PC-9 (cell line): ENCODE measurements at regions not wholly inside any gene's neighbourhood (a gene's known extent, or its start where the extent isn't known, plus 50 kb on each side); places are given as distances from the start of the nearest gene placed in this dataset.

ENCODE experiments used
- BruUV-seq: library from RNA; stranded (reverse); fragments of 400-500 nt; replicated peaks from 2 replicates; lab custom pipeline; 2021; lab: Mats Ljungman, UMichigan
- CTCF ChIA-PET: fragments of 300-600 bp; sonication (Branson Sonifier 250); formaldehyde crosslinking; loops from one replicate; lab custom pipeline; 2022; ENCODE audit warnings: antibody characterized with exemption; lab: Charles Lee
- POLR2A ChIA-PET: fragments of 300-600 bp; sonication (Branson Sonifier 250); formaldehyde crosslinking; loops from one replicate; lab custom pipeline; 2022; ENCODE audit warnings: antibody characterized with exemption; ENCODE audit not compliant: unreplicated experiment; lab: Charles Lee
- DNase-seq, 2 experiments: peaks; one replicate each; pipeline versions ENCODE4 v3.0.0 to v3.0.0-alpha.2; 2015 to 2022; ENCODE audit warnings: mixed read lengths in 1 of 2
- H2AFZ ChIP-seq: fragments of 200-600 bp; sonication (generic); 2 replicates; pipeline ENCODE4 v1.8.1; 2017; ENCODE audit warnings: antibody characterized with exemption
- H3F3A ChIP-seq: fragments of 200-600 bp; sonication (generic); 2 replicates; pipeline ENCODE4 v1.8.1; 2017; ENCODE audit warnings: antibody characterized with exemption, mild to moderate bottlenecking, low read depth; ENCODE audit not compliant: insufficient read depth
- H3K27ac ChIP-seq: fragments of 200-600 bp; sonication (generic); 2 replicates; pipeline ENCODE4 v1.6.1; 2016; ENCODE audit warnings: mixed run types
- H3K27me3 ChIP-seq: fragments of 200-600 bp; sonication (generic); 2 replicates; pipeline ENCODE4 v1.6.1; 2016; ENCODE audit warnings: low read depth, mixed run types; ENCODE audit not compliant: insufficient read depth
- H3K36me3 ChIP-seq: fragments of 200-600 bp; sonication (generic); 2 replicates; pipeline ENCODE4 v1.6.1; 2016; ENCODE audit warnings: low read depth, mixed run types
- H3K4me1 ChIP-seq: fragments of 200-600 bp; sonication (generic); replicated peaks from 2 replicates; pipeline ENCODE4 v1.6.1; 2016; ENCODE audit warnings: mixed run types; ENCODE audit not compliant: insufficient read depth
- H3K4me2 ChIP-seq: fragments of 200-600 bp; sonication (generic); 2 replicates; pipeline ENCODE4 v1.6.1; 2017; ENCODE audit warnings: mixed run types
- H3K4me3 ChIP-seq: fragments of 200-600 bp; sonication (generic); 2 replicates; pipeline ENCODE4 v1.6.1; 2016; ENCODE audit warnings: mixed run types
- H3K79me2 ChIP-seq: fragments of 200-600 bp; sonication (generic); 2 replicates; pipeline ENCODE4 v1.6.1; 2017; ENCODE audit warnings: low read depth, mixed run types
- H3K9me2 ChIP-seq: fragments of 200-600 bp; sonication (generic); 2 replicates; pipeline ENCODE4 v1.8.1; 2017; ENCODE audit warnings: mild to moderate bottlenecking; ENCODE audit not compliant: insufficient read depth
- H3K9me3 ChIP-seq: fragments of 200-600 bp; sonication (generic); 2 replicates; pipeline ENCODE4 v1.8.1; 2016; ENCODE audit warnings: low read depth; ENCODE audit not compliant: insufficient read depth
- H4K20me1 ChIP-seq: fragments of 200-600 bp; sonication (generic); 2 replicates; pipeline ENCODE4 v1.8.1; 2017; ENCODE audit not compliant: insufficient read depth
- EZH2 ChIP-seq: fragments of 200-600 bp; sonication (generic); IDR thresholded peaks from 2 replicates; pipeline ENCODE4 v1.8.0; 2017; ENCODE audit warnings: antibody characterized with exemption, low read depth
- intact Hi-C: fragments of 100-400 bp; cut with micrococcal nuclease; formaldehyde crosslinking; loops from one replicate; pipeline ENCODE4 v1.10.0; 2022; ENCODE audit not compliant: unreplicated experiment
- TF ChIP-seq, protein P1 (sequence below): fragments of 200-600 bp; sonication (generic); conservative IDR thresholded peaks from 2 replicates; pipeline ENCODE4 v1.6.1; 2017; ENCODE audit warnings: mixed run types, antibody characterized with exemption, mild to moderate bottlenecking, moderate library complexity

GRCh38 chr12:83224012-83224411, 537.3 kb downstream of the TMTC2 start:
- no peaks in the 10 kb centered on the region for H3K27me3 ChIP-seq
- H3K27ac ChIP-seq = no peak overlapping the region
- H3K4me1 ChIP-seq = no peaks in the 10 kb centered on the region
- no TSS peak for BruUV-seq
- POLR2A ChIA-PET = no interaction called here
- CTCF ChIA-PET = no interaction called here
- no peak overlapping the region for H3K4me2 ChIP-seq
- H3K79me2 ChIP-seq = no peaks in the 10 kb centered on the region
- H3K9me3 ChIP-seq = no peaks in the 10 kb centered on the region
- no peak for DNase-seq
- H3K36me3 ChIP-seq = no peaks in the 10 kb centered on the region
- no peaks in the 10 kb centered on the region for H3F3A ChIP-seq
- intact Hi-C loops = no loop called here
- H4K20me1 ChIP-seq = no peaks in the 10 kb centered on the region
- no peaks in the 10 kb centered on the region for H3K9me2 ChIP-seq
- TF ChIP-seq EZH2 = no peak
- TF ChIP-seq, protein P1, sequence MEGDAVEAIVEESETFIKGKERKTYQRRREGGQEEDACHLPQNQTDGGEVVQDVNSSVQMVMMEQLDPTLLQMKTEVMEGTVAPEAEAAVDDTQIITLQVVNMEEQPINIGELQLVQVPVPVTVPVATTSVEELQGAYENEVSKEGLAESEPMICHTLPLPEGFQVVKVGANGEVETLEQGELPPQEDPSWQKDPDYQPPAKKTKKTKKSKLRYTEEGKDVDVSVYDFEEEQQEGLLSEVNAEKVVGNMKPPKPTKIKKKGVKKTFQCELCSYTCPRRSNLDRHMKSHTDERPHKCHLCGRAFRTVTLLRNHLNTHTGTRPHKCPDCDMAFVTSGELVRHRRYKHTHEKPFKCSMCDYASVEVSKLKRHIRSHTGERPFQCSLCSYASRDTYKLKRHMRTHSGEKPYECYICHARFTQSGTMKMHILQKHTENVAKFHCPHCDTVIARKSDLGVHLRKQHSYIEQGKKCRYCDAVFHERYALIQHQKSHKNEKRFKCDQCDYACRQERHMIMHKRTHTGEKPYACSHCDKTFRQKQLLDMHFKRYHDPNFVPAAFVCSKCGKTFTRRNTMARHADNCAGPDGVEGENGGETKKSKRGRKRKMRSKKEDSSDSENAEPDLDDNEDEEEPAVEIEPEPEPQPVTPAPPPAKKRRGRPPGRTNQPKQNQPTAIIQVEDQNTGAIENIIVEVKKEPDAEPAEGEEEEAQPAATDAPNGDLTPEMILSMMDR = no peak
- no peak overlapping the region for H2AFZ ChIP-seq
- H3K4me3 ChIP-seq = no peak overlapping the region

DNA sequence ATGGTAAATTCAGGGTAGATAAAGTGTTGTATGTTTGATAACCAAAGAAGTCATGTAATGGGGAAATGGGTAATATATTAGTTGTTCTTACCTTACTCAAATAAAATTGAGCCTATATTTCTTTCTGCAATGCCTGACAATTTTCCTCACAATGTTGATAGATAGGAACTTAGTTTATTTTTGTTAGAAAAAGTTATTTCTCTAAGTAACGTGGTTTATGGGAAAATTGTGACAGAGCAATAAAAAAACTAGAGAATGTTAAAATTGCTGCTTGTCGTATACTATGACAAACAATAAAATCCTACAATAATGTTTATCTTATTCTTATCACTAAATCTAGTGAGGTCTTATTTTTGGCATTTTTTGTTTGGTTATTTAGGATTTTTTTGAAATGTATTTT, 534.1 kb downstream of the TMTC2 start:
- TF ChIP-seq EZH2 = no peak
- TF ChIP-seq, protein P1 = no peak
- no peak overlapping the region for H3K27ac ChIP-seq
- H3F3A ChIP-seq = no peaks in the 10 kb centered on the region
- no peak overlapping the region for H2AFZ ChIP-seq
- H3K4me1 ChIP-seq = no peaks in the 10 kb centered on the region
- intact Hi-C loops = no loop called here
- H3K9me2 ChIP-seq = no peaks in the 10 kb centered on the region
- no peaks in the 10 kb centered on the region for H3K27me3 ChIP-seq
- no peaks in the 10 kb centered on the region for H3K36me3 ChIP-seq
- ChIA-PET POLR2A (no interaction called here), CTCF (no interaction called here)
- no TSS peak for BruUV-seq
- H3K4me3 ChIP-seq = no peak overlapping the region
- no peaks in the 10 kb centered on the region for H3K9me3 ChIP-seq
- H3K79me2 ChIP-seq = no peaks in the 10 kb centered on the region
- no peak for DNase-seq
- H4K20me1 ChIP-seq = no peaks in the 10 kb centered on the region
- H3K4me2 ChIP-seq = no peak overlapping the region

- no TSS peak for BruUV-seq
- H3K4me2 ChIP-seq = no peak overlapping the region
- H3K4me1 ChIP-seq = no peaks in the 10 kb centered on the region
- no peaks in the 10 kb centered on the region for H3K36me3 ChIP-seq
- no peaks in the 10 kb centered on the region for H3K27me3 ChIP-seq
- H3K79me2 ChIP-seq = no peaks in the 10 kb centered on the region
- no peaks in the 10 kb centered on the region for H3K9me3 ChIP-seq
- H3K9me2 ChIP-seq = 0 out of 2 replicates have a peak, but pooled peaks cover 5% of the 10 kb centered on the region
- no peak for DNase-seq
- intact Hi-C loops = no loop called here
- no peaks in the 10 kb centered on the region for H3F3A ChIP-seq
- CTCF ChIA-PET = interaction anchor here (0.7 kb wide), 1 partner anchor 1081 kb away, joined by 4 read pairs; no protein-coding TSS in a partner anchor
- no peak overlapping the region for H3K4me3 ChIP-seq
- no peak overlapping the region for H3K27ac ChIP-seq
- TF ChIP-seq, protein P1 = no peak
- POLR2A ChIA-PET = no interaction called here
- no peaks in the 10 kb centered on the region for H4K20me1 ChIP-seq
- no peak overlapping the region for H2AFZ ChIP-seq
Measured at GRCh38 chr12:83216230-83216629, 529.5 kb downstream of the TMTC2 start.
